OCI-LY1 (cell line): ENCODE measurements at regions not wholly inside any gene's neighbourhood (a gene's known extent, or its start where the extent isn't known, plus 50 kb on each side); places are given as distances from the start of the nearest gene placed in this dataset.

ENCODE experiments used
- CTCF ChIP-seq: fragments of 200-600 bp; sonication (generic), shearing (Covaris generic); IDR thresholded peaks from 2 replicates; pipeline ENCODE4 v1.5.1; 2017; ENCODE audit warnings: mild to moderate bottlenecking, antibody characterized with exemption, low read length, moderate library complexity, mixed read lengths
- EZH2 ChIP-seq: fragments of 200-600 bp; sonication (generic), shearing (Covaris generic); IDR thresholded peaks from 2 replicates; pipeline ENCODE4 v1.8.0; 2017; ENCODE audit warnings: borderline replicate concordance, mixed run types, mild to moderate bottlenecking, antibody characterized with exemption, low read length, moderate library complexity, mixed read lengths

- TF ChIP-seq EZH2 (no peak), CTCF (no peak)
Measured at GRCh38 chr17:36816907-36817288, 120.4 kb upstream of the LHX1 start.
